Uterus (tissue), 3 donors: ENCODE measurements at regions not wholly inside any gene's neighbourhood (a gene's known extent, or its start where the extent isn't known, plus 50 kb on each side); places are given as distances from the start of the nearest gene placed in this dataset.

ENCODE experiments used
- DNase-seq, 2 donors: peaks; one replicate each; pipeline ENCODE4 v3.0.0-alpha.2; 2019 to 2020
- H3K27ac ChIP-seq, 2 donors: fragments of 200-600 bp; sonication (generic); 1 replicate in 1 of 2; 2 replicates in 1 of 2; pipeline ENCODE4 v1.5.1; 2016 to 2018
- H3K27me3 ChIP-seq, 2 donors: fragments of 200-600 bp; sonication (generic); one replicate each; pipeline ENCODE4 v1.5.1; 2018 to 2019; ENCODE audit warnings: control low read depth in 1 of 2
- H3K36me3 ChIP-seq, 2 donors: fragments of 200-600 bp; sonication (generic); one replicate each; pipeline ENCODE4 v1.5.1; 2019; ENCODE audit warnings: control low read depth in 1 of 2
- H3K4me1 ChIP-seq, 2 donors: fragments of 200-600 bp; sonication (generic); one replicate each; pipeline ENCODE4 v1.5.1; 2018 to 2019; ENCODE audit warnings: control low read depth in 1 of 2
- H3K4me3 ChIP-seq, 2 donors: fragments of 200-600 bp; sonication (generic); 1 replicate in 1 of 2; 2 replicates in 1 of 2; pipeline ENCODE4 v1.5.1; 2018 to 2019; ENCODE audit warnings: mild to moderate bottlenecking in 1 of 2
- H3K9me3 ChIP-seq, 2 donors: fragments of 200-600 bp; sonication (generic); one replicate each; pipeline ENCODE4 v1.5.1; 2019; ENCODE audit warnings: control low read depth in 1 of 2
- CTCF ChIP-seq, 4 experiments: fragments of 200-600 bp in 2 of 4; fragments of 450-650 bp in 2 of 4; sonication (generic) in 2 of 4; IDR thresholded peaks; one replicate each; pipeline ENCODE4 v1.5.1; 2016 to 2019; ENCODE audit warnings: antibody characterized with exemption in 4 of 4, mild to moderate bottlenecking in 2 of 4, moderate library complexity in 1 of 4
- POLR2A ChIP-seq, 2 donors: fragments of 450-650 bp; IDR thresholded peaks; one replicate each; pipeline ENCODE4 v1.6.1; 2016; ENCODE audit warnings: antibody characterized with exemption in 2 of 2, mild to moderate bottlenecking in 1 of 2, moderate library complexity in 1 of 2
- intact Hi-C: fragments of 100-400 bp; cut with DNase I; formaldehyde crosslinking; loops from one replicate; pipeline ENCODE4 v1.15.1; 2023; ENCODE audit warnings: low total_unique reads
- donor health status: DM: yes; HTN: yes; CAD: no.

GRCh38 chr2:194328456-194328855 is 1328.6 kb upstream of the SLC39A10 start:
- Histone ChIP-seq H3K9me3 (no peaks in the 10 kb centered on the region), H3K36me3 (no peaks in the 10 kb centered on the region), H3K4me1 (no peaks in the 10 kb centered on the region), H3K27ac (no peak overlapping the region), H3K4me3 (no peak overlapping the region), H3K27me3 (no peaks in the 10 kb centered on the region)
- TF ChIP-seq CTCF (IDR thresholded peaks at IDR 0.05) (no peak), POLR2A (IDR thresholded peaks at IDR 0.05) (no peak)
- no peak for DNase-seq
- intact Hi-C loops = no loop called here

- TF ChIP-seq CTCF (IDR thresholded peaks at IDR 0.05) = no peak
- TF ChIP-seq POLR2A (IDR thresholded peaks at IDR 0.05) = no peak
- H3K27me3 ChIP-seq = no peaks in the 10 kb centered on the region
- no peaks in the 10 kb centered on the region for H3K36me3 ChIP-seq
- no peaks in the 10 kb centered on the region for H3K4me1 ChIP-seq
- no peak for DNase-seq
- intact Hi-C loops = no loop called here
- no peak overlapping the region for H3K27ac ChIP-seq
- H3K9me3 ChIP-seq = no peaks in the 10 kb centered on the region
- no peak overlapping the region for H3K4me3 ChIP-seq
Observed at GRCh38 chr2:194327196-194327888, 1329.7 kb upstream of the SLC39A10 start.

- Histone ChIP-seq H3K9me3 (no peaks in the 10 kb centered on the region), H3K36me3 (no peaks in the 10 kb centered on the region), H3K27ac (no peak overlapping the region), H3K4me1 (no peaks in the 10 kb centered on the region), H3K27me3 (no peaks in the 10 kb centered on the region), H3K4me3 (no peak overlapping the region)
- TF ChIP-seq CTCF (IDR thresholded peaks at IDR 0.05) (no peak), POLR2A (IDR thresholded peaks at IDR 0.05) (no peak)
- intact Hi-C loops = no loop called here
- no peak for DNase-seq
Observed at GRCh38 chr2:194323740-194324139, 1333.3 kb upstream of the SLC39A10 start.

DNA sequence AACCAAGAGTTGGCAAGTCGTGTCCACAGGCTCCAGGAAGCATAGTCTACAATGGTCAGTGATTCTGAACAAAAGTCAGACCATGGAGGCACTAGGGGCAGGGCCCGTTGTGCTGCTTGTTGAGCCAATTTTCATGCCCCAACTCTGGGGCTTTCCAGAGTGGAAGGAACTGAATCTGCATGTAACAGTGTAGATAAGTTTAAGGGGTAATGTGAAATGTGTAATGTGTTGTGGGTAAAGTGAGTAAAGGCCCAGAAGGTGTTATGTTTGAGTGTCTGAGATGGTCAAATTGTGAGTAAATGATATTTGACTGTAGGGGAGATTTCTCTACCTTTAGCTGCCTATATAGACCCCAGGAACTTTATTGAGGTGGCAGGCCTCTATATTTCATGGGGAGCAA is 1336.5 kb upstream of the SLC39A10 start:
- Histone ChIP-seq H3K9me3 (no peaks in the 10 kb centered on the region), H3K4me3 (no peak overlapping the region), H3K36me3 (no peaks in the 10 kb centered on the region), H3K4me1 (no peaks in the 10 kb centered on the region), H3K27me3 (no peaks in the 10 kb centered on the region), H3K27ac (no peak overlapping the region)
- no peak for DNase-seq
- TF ChIP-seq CTCF (IDR thresholded peaks at IDR 0.05) (no peak), POLR2A (IDR thresholded peaks at IDR 0.05) (no peak)
- intact Hi-C loops = no loop called here

DNA sequence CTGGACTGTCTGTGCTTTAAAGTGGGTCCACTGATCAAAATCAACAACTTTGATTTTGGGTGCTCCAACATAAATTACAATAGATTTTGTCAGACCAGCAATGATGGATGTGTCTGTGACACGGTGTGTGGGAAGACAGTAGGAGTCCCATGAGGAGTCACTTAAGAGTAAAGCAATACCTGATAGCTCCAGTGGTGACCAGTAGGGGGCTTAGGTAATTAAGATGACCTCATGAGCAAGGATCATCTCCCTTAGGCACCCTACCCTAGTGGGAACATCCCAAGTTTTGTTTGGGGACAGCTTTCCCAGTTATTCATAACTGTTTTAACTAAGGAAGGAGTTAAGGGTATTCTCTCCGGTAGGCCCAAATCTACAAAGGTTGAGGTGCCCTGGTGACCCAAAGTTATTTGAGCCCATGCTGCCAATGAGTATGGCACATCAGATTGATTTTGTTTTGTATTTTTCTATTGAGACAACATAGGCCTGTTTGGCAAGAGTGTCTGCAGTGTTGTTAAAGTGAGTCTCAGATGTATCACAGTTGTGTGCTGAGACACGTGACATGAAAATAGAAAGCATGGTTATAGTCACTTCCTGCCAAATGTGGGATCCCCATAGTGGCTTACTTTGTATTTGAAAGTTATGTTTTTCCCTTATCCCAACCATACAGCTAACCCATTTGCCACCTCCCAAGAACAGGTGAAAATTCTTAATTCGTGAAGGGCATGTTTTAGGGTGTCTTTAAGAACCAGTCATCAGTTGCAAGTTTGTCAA is 1337.6 kb upstream of the SLC39A10 start:
- Histone ChIP-seq H3K4me3 (no peak overlapping the region), H3K9me3 (no peaks in the 10 kb centered on the region), H3K27ac (no peak overlapping the region), H3K4me1 (no peaks in the 10 kb centered on the region), H3K27me3 (no peaks in the 10 kb centered on the region), H3K36me3 (no peaks in the 10 kb centered on the region)
- intact Hi-C loops = no loop called here
- TF ChIP-seq POLR2A (IDR thresholded peaks at IDR 0.05) = no peak
- TF ChIP-seq CTCF (IDR thresholded peaks at IDR 0.05) = no peak
- DNase-seq = no peak
